ENCODE measurements at regions not wholly inside any gene's neighbourhood (a gene's known extent, or its start where the extent isn't known, plus 50 kb on each side); places are given as distances from the start of the nearest gene placed in this dataset.

DNA sequence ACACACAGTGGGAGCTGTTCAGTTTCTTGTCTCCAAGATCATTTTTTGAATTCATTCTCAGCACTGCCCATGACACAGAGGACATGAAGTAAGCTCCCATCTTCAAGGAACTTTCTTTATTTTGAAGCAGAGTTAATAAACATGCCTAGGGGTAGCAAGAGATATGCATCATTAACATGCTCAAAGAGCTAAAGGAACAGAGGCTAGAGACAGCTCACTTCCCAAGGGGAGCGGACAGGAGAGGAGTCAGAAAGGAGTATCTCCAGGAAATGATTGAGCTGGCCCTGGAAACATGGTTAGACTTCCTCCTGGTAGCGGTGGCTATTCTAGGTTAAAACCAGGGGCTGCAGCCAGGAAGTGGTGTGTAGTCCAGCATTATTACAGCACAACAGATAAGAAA lies 135.9 kb downstream of the GPAM start:
- DNase-seq (ENCODE audit: low spot score): no peak

DNA sequence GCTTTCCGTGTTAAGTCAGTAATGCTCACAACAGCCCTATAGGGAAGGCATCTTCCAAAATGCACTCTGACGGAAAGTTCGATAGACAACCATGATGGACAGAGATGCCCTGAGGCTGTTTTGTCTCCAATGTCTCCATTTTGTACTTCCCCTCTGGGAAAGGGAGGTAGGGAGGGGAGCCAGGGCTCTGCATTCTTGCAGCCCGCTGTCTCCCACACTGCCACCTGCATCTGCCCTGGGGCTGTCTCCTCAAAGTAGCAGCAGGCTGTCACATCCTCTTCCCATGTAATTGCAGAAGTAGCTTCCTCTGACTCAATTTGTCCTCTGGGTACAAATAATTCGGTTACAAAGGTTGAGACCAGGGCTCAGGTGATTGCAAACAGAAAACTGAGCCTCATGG lies 131.4 kb downstream of the GPAM start:
- no peak for DNase-seq (ENCODE audit: low spot score)

DNA sequence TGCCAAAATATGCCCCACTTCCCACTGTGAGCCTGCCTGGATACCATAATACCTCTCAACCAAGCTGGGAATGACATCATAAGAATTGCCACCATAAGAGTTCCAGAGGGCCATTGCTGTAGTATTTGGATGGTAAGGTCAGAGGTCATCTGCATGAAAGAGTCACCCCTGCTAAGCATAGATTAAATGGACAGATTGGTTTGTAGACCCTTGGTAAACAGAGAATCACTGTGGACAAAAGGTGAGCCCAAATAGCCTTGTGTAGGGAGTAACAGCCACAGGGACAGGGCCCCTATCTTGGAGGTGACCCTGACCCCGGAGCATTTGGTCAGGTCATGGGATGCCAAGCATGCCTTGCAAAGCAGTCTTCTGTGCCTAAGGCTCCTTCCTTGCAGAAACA lies 129.7 kb downstream of the GPAM start:
- no peak for DNase-seq (ENCODE audit: low spot score)

DNA sequence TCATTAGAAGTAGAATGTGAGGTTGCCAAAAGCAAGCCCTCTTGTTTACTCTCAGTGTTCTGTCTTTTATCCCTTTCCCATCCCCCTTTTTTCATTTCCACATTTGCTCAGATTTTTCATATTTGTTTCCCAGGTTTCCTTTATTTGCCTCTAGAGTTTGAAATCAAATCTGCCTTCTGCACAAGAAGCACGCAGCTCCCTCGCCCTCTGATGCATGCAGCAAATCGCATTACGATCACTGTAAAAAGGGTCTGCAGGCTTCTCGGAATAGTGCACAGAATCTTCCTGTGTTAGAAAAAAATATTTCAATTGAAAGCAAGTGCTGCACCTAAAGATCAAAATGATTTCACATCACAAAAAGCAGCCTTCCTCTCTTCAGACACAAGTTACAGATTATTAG lies 129.0 kb downstream of the GPAM start:
- DNase-seq (ENCODE audit: low spot score): no peak

DNA sequence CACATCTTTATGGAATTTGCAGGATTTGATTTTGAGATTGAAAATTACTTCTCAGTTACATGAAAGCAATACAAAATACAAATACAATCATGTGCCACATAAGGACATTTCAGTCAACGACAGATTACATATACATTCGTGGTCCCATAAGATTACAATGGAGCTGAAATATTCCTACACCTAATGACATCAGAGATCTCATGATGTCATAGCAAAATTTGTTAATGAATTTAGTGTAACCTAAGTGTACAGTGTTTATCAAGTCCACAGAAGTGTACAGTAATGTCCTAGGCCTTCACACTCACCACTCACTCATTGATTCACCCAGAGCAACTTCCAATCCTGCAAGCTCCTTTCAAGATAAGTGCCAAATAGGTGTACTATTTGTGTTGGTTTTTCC lies 126.5 kb downstream of the GPAM start:
- DNase-seq (ENCODE audit: low spot score): no peak

DNA sequence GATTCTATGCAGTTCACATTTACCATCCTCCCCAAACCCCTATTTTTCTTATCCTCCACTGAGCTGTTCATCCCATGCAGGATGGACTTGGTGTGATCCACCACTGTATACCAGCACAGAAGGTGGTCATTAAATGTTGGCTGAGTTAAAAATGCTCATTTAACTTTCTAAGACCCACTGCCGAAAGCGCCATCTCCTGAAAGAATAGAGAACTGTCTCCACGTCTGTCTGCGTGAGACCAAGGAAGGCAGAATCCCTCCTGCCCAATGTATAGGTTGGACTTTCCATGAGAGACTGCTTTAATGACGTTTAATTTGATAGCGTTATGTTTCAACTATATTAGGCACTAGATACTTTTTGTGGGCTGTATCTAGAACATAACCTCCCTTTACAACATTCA lies 124.3 kb downstream of the GPAM start:
- DNase-seq (ENCODE audit: low spot score): no peak

DNA sequence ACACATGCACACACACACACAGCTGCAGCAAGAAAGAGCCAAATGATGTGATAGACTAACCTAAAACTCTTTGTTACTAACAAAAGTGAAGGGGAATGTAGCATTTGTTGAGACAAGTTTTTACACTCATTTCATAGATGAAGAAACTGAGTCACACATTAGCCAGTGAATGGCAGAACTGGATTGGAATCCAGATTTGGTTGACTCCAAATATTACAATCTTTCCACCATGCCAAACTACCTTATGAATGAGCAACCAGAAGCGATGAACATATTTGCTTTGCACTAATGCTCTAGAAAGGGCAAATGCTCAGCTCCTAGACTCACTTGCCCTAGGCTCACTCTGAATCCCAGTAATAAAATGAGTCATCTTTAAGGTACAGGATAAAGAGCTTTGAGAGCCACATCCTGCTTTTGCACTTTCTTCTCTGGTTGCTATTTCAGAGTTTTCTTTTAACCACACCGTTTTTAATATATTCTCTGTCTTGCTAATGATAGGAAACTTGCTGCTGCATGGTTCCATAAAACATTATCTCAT lies 111.9 kb downstream of the GPAM start:
- no peak for DNase-seq (ENCODE audit: low spot score)

DNA sequence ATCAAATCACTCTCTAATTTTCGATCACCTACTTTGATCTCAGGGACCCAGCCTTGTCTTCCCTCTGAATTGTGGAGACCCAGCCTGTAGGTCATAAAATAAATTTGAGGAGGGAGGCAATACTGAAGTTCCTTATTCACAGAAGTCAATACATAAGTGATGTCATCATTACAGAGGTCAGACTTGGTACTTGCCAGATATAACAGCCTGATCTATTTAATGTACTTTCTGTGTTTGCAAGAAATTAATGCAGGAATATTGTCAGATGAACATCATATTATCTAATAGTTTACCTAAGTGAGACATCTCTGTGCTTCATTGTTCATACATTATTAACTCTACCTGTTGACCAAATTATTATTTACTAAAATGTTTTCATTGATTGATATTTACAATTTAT lies 105.6 kb downstream of the GPAM start:
- DNase-seq (ENCODE audit: low spot score): no peak

DNA sequence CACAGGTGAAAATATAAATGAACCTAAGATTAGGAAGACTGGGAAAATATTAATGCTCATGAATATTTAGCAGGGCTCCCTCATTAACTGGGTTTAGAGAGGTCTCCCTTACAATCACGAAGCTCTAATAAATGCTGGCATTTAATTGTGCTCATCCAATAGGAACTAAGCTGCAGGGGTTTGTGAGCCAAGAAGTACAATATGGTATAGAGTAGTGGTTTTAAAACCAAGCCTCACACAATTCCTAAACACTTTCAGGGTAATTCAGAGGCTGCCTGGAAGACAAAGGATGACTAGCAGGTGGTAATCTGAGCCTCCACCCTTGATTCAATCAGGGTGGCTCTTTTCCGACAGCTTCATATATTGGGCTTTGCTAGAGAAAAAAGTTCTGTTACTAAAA lies 103.3 kb downstream of the GPAM start:
- DNase-seq (ENCODE audit: low spot score): no peak

DNA sequence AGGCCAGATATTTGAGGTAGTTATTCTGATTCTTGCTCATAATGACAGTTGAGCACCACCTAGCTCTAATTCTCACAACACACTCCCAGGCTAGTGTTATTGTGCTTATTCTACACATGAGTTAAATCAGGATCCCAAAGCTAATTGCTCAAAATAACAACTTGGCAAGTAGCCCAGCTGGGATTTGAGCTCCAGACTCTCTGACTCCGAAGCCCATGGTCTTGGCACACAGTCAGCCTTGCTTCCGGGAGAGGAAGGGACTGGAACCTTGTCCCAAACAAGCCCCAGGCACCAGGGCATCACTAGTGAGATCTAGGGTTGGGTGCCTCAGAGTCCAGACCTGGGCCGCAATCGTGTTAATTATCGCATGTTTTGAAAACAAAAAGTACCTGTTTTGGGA lies 101.4 kb downstream of the GPAM start:
- no peak for DNase-seq (ENCODE audit: low spot score)

DNA sequence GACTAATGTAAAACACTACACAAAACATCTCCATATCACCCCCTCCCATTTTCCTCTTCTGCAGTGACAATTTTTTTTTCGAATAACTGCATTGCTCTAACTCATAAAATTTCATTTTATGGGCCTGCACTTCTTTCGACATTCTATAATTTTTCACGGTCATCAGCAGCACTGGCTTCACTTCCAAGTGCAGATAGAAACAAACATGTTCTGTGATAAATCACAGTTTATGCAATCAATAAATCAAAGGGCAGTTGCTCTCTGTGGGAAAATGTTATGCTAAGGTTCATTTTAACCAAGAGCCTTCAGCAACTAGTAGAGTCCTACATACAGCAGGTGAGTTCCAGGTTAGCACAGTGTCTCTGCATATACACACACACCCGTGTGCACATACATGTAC lies 100.1 kb downstream of the GPAM start:
- DNase-seq (ENCODE audit: low spot score): no peak

DNA sequence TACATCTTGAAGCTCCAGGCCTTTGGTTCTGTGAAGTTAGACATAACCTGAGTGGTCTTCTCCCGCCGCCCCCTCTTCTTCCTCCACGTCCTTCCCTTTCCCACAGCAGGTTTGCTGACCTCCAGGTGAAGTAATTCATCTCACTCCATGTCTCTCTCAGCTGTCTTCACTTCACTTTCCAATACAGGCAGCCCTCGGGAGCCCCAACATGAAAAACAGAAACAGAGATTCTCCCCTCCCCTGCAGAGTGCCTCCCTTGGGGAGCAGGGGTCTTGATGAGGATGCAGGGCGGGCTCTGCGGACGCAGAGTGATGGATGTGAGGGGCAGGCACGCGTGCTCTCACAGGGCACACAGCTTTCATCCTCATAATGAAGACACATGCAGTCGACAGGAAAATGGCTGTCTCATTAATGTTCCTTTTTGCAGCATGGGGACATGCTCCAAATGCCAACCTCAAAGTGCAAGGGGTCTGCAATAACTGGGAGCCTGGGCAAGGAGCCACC lies 95.6 kb downstream of the GPAM start:
- DNase-seq (ENCODE audit: low spot score): no peak

DNA sequence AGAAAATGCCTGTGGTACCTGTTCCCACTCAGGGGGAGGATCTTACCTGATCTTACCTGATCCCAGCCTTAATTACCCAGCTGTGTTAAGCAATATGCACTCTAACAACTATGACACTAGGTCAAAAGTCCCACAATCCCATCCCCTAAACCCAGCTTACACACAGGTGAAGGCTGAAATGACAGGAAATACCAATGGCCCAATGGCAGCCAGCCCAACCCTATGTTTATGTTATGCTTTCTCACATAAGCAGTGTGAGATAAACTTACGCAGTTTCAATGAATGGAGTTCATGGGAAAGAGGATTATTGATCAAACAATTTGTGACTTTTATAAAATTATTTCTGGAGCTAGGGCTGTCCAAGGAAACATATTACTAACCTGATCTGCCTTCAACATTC lies 91.9 kb downstream of the GPAM start:
- no peak for DNase-seq (ENCODE audit: low spot score)

DNA sequence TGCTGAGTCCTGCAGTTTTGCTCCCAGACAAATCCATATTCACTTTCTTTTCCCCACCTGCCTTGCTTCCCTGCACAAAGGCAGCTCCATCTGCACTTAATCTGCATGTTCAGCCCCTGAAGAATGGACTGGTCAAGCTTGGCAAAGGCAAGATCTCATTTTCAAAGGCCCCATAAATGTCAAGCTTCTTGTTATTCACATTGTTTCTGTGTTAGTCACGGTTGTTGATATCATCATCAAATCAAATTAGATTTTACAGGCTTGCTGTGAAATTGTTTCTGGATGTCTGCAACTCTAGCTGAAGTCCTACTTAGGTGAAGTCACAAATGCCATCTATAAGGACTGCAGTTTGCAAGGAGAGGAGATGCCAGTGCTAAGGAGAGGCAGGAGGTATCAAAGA lies 91.0 kb downstream of the GPAM start:
- no peak for DNase-seq (ENCODE audit: low spot score)

DNA sequence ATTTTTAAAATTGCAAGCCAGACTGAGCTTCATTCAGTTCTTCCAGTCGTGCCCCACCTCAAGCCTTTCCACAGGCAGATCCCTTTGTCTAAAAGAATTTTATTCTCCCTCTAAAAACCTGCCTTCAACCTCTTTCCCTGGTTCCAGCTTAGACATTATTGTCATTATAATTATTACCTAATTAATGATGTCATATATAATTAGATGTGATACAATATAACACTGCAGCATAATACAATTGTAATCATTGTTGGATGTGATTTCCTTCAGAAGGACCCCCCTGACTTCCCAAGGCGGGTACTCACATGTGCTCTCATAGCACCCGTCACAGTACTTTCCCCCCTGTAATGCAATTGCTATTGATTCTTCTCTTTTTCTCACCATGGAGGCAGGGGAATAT lies 88.6 kb downstream of the GPAM start:
- DNase-seq (ENCODE audit: low spot score): no peak

DNA sequence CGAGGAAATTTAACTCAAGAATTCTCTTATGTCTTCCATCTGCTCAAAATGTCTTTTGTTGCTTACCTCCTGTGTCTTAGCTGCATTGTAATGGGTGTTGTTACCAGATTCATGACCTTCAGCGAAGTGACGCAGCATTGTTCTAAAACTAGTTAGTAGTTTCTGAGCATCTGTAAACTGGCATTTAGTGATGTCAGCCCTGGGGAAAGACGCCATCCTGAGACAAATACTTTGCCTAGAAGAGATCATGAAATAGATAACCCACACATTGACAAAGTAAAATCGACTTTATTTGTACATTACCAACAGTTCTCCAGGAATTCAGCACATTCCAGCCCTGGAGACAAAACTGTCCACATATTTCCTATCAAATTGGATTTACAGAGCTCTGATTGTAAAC lies 87.8 kb downstream of the GPAM start:
- no peak for DNase-seq (ENCODE audit: low spot score)

DNA sequence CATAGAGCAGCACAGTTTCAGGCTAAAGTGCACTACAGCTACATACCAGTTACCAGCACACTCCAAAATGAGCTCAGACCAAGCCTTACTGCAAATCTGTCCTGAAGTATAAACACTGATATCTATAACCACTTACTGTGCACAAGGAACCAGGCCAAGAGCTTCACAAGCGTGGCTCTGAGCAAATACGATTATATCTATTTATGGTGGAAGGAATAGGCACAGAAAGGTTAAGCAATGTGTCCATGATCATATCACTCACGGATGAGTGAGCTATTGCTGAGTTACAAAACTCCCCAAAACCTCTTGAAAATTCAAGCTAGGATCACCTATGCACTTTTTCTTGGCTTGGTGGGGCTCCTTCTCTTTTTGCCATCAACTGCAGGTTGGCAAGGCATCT lies 84.9 kb downstream of the GPAM start:
- no peak for DNase-seq (ENCODE audit: low spot score)

Data from CD4-positive, alpha-beta T cell treated with Interleukin-6 at 100 ng/mL for 8 hours (primary cell).